AG04449 (cell line): ENCODE measurements at regions not wholly inside any gene's neighbourhood (a gene's known extent, or its start where the extent isn't known, plus 50 kb on each side); places are given as distances from the start of the nearest gene placed in this dataset.

Experiments
- CTCF ChIA-PET: fragments of 350-600 bp; formaldehyde crosslinking; extraction: SDS; loops from one replicate; lab custom pipeline; 2021; ENCODE audit warnings: antibody characterized with exemption; lab: Yijun Ruan, JAX
- POLR2A ChIA-PET: fragments of 400-600, 350-600 bp; formaldehyde crosslinking; extraction: SDS; loops from one replicate; lab custom pipeline; 2020; ENCODE audit warnings: antibody characterized with exemption, inconsistent platforms; lab: Yijun Ruan, JAX
- DNase-seq: peaks from one replicate; pipeline ENCODE4 v3.0.0-alpha.2; 2010; ENCODE audit warnings: low read depth, low spot score
- H3K4me3 ChIP-seq: 2 replicates; pipeline ENCODE4 v1.5.1; 2011; ENCODE audit warnings: low read depth, mild to moderate bottlenecking, control low read depth, low read length
- TF ChIP-seq, protein P1 (sequence below): IDR thresholded peaks from one replicate; pipeline ENCODE4 v1.5.1; 2011; ENCODE audit warnings: mild to moderate bottlenecking, moderate library complexity, low read length, control low read depth, inconsistent platforms; ENCODE audit not compliant: insufficient read depth; ENCODE audit errors: missing control alignments

DNA sequence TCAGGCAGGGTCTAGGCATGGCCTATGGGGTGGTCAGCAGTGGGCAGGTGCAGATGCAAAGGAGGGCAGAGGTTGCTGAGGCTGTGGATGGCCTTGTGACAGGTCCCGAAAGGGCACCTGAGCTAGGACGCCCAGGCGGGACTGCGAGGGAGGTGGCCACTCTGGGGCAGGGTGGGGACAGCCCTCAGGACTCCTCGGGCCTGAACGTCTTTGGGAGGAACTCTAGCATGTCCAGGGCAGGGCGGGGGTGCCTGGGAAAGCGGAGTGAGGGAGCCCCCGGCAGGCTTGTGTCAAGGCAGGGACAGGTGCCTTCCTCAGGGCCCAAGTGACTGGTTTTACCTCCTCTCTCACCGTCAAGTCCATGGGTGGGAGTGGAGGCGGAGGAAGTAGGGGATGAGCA lies 125.4 kb upstream of the WNT4 start:
- DNase-seq, result no peak
- TF ChIP-seq, protein P1, sequence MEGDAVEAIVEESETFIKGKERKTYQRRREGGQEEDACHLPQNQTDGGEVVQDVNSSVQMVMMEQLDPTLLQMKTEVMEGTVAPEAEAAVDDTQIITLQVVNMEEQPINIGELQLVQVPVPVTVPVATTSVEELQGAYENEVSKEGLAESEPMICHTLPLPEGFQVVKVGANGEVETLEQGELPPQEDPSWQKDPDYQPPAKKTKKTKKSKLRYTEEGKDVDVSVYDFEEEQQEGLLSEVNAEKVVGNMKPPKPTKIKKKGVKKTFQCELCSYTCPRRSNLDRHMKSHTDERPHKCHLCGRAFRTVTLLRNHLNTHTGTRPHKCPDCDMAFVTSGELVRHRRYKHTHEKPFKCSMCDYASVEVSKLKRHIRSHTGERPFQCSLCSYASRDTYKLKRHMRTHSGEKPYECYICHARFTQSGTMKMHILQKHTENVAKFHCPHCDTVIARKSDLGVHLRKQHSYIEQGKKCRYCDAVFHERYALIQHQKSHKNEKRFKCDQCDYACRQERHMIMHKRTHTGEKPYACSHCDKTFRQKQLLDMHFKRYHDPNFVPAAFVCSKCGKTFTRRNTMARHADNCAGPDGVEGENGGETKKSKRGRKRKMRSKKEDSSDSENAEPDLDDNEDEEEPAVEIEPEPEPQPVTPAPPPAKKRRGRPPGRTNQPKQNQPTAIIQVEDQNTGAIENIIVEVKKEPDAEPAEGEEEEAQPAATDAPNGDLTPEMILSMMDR, result no peak
- no peak overlapping the region for H3K4me3 ChIP-seq
- POLR2A ChIA-PET, result no interaction called here
- CTCF ChIA-PET, result interaction anchor here (1.2 kb wide), 1 partner anchor 14 kb away, joined by 3 read pairs; no protein-coding TSS in a partner anchor

DNA sequence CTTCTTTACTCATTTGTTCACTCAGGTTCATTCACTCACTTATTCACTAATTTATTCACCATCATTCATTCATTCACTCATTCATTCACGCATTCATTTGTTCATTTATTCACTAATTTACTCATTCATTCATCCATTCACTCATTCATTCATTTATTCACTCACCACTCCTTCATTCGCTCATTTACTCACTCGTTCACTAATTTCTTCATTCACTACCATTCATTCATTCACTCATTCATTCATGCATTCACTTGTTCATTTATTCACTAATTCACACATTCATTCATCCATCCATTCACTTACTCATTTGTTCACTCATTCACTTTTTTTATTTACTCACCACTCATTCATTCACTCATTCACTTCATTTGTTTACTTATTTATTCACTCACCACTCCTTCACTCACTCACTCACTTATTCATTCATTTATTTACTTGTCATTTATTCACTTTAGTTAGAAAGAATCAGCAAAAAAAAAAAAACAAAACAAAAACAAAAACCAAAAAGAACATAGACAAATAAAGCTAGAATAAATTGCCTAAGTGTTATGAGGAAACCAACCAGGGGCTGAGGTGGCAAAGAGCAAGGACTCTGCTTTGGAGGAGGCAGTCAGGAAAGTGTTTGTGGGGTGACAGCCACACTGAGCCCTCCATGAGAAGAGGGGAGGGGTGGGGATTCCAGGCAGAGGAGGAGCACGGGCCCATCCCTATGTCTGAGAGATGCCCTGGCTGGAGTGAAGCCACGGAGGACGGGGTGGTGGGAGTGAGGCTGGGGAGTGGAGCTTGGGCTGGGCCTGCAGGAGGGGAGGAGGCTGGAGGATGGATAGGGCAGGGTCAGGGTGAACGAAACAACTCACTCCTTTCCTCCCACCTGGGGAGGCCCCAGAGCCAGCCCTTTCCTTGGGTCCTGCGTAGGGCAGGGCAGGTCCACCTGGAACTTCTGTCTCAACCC lies 129.2 kb upstream of the WNT4 start:
- H3K4me3 ChIP-seq, result no peak overlapping the region
- TF ChIP-seq, protein P1, result no peak
- POLR2A ChIA-PET, result no interaction called here
- DNase-seq, result no peak
- CTCF ChIA-PET, result no interaction called here

DNA sequence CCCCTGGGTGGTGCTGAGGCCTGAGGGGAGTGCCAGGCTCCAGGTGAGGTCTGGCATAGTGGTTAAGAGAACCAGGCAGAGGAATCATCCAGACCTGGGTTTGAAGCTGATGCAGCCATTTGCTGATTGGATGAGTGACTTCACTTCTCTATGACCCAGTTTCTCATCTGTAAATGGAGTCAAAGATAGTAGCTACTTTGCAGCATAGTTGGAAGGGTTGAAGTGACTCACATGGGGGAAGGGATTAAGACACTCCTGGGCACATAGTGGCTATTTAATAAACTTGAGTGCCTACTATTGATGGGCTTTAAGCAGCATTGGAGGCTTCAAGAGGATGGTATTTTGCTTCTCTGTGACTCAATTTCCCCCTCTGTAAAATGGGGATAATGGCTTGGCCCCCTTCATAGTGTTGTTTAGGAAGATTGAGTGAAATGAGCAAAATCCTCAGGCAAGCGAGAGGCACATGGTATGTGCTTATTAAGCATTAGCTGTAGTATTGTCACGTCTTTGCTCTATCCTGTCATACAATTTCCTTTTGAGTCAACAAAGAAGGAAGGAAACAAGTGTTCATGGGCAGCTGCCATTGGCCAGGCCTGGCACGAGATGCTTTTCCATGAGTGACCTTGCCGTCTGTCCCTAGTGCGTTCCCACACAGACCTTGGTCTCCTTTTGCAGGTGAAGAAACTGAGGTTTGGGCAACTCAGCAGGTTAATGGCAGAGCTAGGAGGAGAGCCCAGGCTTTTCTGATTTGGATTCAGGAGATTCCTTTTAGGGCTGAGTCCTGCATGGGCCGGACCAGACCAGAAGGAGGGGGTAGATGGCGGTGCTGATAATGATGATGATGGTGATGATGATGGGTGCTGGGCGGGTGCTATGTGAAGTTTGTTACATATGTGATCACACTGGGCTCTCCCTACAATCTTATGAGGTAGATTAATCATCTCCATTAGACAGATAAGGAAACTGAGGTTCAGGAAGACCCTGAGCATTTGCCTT lies 131.1 kb upstream of the WNT4 start:
- CTCF ChIA-PET, result interaction anchor here (0.6 to 5.8 kb wide), 3 partner anchors 9 to 168 kb away, joined by 3 to 35 read pairs (median 4); no protein-coding TSS in a partner anchor

DNA sequence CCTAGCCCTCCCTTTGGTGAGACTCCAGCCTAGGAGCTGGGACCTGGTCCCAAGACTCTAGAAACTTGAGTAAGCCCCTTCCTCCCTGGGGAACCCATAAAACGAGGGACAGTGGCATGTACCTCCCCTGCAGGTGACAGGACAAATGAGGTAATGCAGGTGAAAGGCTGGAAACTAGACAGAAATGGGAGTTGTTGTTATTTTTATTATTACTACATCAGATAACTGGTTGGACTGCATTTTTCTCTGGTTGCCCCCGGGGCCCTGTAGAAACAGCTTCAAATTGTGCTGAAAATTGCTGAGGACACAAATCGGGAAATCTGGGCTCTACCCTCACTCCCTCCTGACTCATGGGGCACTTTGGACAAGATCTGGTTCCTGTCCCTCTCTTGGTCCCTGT lies 132.3 kb upstream of the WNT4 start:
- H3K4me3 ChIP-seq, result no peak overlapping the region
- ChIA-PET POLR2A (no interaction called here), CTCF (interaction anchor here (0.6 to 5.8 kb wide), 16 partner anchors 8 to 182 kb away, joined by 3 to 35 read pairs (median 5); no protein-coding TSS in a partner anchor)
- DNase-seq, result no peak
- TF ChIP-seq, protein P1, result no peak

More for the DNA sequence above, 131.1 kb upstream of the WNT4 start:
- POLR2A ChIA-PET, result no interaction called here
- DNase-seq, result no peak
- H3K4me3 ChIP-seq, result no peak overlapping the region
- TF ChIP-seq, protein P1, result no peak

DNA sequence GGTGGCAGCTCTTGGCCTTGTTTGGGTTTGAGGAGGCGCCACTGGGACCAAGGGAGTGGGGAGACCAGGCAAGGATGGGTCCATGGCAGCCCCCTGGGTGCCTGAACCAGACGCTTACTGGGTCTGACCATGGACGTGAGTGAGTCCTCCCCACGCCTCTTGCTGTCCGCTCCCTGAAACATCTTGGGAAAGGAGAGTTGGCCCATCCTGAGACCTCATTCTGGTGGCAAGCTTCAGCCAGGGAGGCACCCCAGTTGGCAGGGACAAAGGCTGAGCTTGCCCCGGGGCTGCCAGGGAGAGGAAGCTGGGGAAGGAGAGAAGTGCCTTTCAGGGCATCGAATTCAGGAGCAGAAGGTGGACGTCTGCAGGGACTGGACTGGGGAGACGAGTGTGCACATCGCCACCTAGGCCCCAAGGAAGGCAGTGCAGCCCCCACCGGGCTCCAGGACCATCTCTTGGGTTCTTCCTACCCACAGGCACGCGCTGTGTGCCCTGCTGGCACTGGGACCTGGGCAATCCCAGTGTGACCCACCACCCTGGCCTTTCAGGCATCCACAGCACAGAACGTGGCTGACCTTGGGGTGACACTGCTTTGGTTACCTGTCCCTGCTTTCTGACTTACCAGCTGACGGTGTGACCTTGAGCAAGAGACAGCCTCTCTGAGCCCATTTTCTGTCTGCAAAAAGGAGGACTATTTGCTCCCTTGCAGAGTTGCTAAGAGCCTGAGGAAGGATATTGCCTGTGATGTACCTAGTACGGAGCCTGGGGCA lies 132.9 kb upstream of the WNT4 start:
- TF ChIP-seq, protein P1, result peak; percentile 91
- DNase-seq, result no peak
- ChIA-PET POLR2A (no interaction called here), CTCF (interaction anchor here (0.6 to 5.8 kb wide), 16 partner anchors 8 to 215 kb away, joined by 3 to 35 read pairs (median 5); no protein-coding TSS in a partner anchor)
- H3K4me3 ChIP-seq, result no peak overlapping the region
